Endometrial microvascular endothelial cells (primary cell): ENCODE measurements at regions not wholly inside any gene's neighbourhood (a gene's known extent, or its start where the extent isn't known, plus 50 kb on each side); places are given as distances from the start of the nearest gene placed in this dataset.

Source experiments
- in situ Hi-C: cut with HindIII; loops from 2 replicates; pipeline ENCODE4 v1.10.0; 2017; ENCODE audit warnings: low sequenced_read_pairs, low pct_unique_long_range_greater_than_20kb; ENCODE audit errors: inconsistent ontology term

DNA sequence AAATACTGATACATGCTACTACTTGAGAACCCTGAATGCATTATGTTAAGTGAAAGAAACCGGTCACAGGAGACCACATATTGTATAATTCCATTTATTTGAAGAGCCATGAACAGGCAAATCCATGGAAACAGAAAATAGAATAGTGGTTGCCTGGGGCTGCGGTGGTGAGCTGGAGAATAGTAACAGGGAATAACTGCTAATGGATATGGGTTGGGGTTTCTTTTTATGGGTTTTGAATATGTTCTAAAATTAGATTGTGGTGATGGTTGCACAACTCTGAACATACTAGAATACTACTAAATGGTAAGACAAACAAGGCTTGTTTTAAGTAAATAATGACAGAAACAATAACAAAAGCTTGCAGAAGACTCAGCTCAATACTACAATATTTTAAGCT lies 293.0 kb downstream of the BTG1 start:
- in situ Hi-C loops, result no loop called here

DNA sequence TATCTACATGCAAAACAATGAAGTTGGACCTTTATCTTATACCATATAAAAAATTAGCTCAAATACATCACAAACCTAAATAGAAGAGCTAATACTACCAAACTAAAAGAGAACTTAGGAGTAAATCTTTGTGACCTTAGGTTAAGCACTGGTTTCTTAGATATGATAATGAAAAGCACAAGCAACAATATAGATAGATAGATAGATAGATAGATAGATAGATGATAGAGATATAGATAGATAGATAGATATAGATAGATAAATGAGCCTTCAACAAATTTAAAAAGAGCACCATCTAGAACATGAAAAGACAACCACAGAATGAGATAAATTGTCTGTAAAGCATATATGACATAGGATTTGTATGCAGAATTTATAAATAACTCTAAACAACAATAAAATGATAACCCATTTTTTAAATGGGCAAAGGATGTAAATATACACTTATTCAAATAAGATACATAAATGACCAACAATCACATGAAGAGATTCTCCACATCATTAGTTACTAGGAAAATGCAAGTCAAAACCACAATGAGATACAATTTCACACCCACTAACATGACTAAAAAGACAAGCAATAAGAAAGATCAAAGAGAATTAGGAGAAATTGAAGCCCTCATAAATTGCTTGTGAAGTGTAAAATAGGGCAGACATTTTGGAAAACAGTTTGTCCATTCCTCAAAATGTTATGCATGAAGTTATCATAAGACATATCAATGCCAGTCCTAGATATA lies 293.7 kb downstream of the BTG1 start:
- in situ Hi-C loops, result no loop called here

GRCh38 chr12:91846466-91847055 lies 299.1 kb downstream of the BTG1 start:
- in situ Hi-C loops, result no loop called here

- in situ Hi-C loops, result no loop called here
Measured at GRCh38 chr12:91845365-91845764, 300.3 kb downstream of the BTG1 start.

- in situ Hi-C loops, result no loop called here
Measured at GRCh38 chr12:91841822-91842221, 303.8 kb downstream of the BTG1 start.

DNA sequence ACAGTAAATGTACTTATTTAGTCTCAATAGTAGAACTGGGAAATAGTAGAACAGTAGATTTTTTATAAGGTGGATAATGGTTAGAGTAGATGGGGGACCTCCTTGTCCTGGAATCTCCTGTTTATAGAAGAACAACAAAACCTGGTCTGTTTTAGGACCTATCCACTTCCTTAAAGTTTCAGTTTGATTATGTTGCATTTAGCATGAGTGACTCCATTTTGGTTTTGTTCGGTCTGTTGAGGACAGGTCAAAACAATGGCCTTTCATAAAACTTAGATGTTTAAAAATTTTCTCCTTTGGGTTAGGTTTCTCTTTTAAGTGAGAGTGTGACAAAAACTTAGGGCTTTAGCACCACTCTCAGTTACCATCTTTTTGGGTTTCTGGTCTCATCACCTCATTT lies 308.9 kb downstream of the BTG1 start:
- in situ Hi-C loops, result no loop called here

DNA sequence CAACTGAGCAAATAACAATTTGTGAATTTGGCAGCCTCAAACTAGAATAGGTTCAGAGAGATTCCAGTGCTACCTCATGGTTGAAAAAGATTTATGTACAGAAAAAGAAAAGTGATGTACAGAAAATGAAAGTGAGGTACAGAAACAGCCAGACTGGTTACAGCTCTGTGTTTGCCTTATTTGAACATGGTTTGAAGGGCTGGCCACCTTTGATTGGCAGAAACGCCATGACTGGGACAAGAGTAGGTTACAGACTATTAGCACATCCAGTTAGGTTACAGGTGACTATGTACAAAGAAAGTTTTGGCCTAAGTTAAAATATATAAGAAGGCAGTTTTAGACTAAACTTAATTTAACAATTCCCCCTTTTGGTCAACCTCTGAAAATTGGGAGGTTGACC lies 309.4 kb downstream of the BTG1 start:
- in situ Hi-C loops, result no loop called here

DNA sequence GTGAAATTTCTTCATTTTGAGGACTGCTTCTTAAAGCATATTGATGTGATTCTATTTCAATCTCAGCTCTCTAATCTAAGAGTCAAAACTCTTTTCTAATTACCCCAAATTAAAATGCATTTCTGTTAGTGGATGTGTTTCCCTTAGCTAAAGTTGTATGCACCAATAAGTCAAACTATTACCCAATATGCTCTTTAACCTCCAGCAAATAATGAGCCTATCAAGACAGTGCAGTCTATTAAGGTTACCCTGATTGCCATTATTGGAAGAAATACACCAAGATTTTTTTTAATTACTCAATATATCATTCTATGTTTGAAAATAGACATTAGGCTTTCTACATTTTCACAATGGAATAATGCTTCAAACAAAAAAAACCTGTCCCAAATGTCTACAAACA lies 310.0 kb downstream of the BTG1 start:
- in situ Hi-C loops, result no loop called here

GRCh38 chr12:91833780-91834359 lies 311.8 kb downstream of the BTG1 start:
- in situ Hi-C loops, result no loop called here

DNA sequence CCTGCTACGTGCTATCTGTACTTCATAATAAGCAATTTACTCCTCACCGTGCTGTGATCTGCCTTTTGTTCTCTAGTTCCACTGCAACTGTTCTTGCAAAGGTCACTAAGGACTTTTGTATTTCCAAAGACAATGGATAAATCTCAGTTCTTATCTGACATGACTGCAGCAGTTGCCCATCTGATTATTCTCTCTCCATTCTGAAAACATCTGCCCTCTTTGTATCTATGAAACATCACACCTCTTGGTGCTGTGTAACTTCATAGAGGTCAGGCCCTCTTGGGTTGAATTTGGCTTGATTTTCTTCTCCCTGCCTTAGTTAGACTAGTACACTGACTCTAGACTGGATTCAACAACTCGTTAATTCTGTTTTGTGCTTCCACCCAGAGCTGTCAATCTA lies 319.6 kb downstream of the BTG1 start:
- in situ Hi-C loops, result no loop called here

- in situ Hi-C loops, result no loop called here
Measured at GRCh38 chr12:91824991-91825390, 320.7 kb downstream of the BTG1 start.

DNA sequence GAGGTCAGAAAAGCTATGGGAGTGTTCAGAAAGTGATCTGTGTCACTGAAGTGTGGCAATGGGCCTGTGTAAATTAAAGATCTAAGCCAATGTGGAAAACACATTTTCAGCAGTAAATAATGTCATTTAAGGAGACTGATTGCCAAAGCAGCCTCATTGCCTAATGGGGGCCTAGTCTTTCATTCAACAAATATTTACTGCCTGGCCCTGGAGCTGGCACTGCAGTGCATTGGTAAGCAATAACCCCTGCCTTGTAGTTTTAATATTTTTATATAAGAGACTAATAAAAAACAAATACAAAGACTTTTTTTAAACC lies 326.6 kb downstream of the BTG1 start:
- in situ Hi-C loops, result no loop called here

DNA sequence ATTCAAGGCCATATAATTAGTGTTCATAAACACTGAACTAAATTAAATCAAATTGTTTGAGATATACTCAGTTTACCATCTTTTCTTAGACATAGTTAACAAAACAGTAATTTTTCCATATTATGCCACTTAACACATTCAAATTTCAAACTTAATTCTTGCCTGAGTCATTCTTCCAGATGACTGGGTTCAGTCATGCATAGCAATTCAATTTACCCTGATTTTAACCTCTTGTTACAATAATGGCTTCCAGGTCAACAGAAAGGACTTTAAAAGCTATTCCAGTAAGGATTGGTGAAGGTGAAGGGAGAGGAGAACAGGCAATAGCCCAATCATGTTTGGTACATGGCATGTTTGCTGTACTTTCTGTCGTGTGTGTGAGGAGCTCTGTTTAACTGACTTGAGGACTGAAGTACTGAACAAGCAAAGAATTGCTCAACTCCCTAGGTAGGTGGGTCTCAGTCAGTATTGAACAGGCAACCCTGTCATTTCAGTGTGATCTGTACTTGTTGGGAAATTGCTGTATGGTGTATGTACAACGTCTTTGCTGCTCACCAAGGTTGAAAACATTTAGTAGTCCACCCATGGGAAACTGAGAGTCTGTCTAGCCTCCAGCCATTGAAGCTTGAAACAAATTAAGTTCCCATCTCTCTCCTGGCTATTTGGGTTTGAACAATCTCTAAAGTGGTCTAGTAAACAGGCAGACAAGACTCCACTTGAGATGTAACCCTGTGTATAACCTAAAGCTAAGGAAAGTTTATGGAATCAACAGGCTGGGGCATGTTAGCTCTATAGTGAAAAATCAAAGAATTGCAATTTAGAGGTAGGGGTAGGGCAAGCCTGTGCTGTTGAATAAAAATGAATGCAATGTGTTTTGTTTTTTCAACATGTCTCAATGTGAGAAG lies 327.2 kb downstream of the BTG1 start:
- in situ Hi-C loops, result no loop called here

DNA sequence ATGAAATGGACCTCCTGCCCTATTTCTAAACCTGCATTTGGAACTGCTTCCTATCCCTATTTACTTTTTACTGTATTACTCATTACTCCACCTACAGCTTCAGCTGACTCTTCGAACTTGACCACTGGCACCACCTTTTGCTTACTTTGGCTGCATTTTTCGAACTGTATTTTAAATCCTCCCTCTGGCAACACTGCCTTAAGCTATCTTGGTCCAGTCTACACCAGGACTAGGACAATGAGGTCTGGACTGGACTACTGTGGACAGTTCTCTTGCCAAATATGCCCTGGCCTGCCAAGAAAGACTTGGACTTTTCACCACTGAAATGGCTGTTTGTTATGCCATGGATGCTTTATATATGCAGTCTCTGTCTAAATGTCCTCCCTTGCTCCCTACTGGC lies 328.1 kb downstream of the BTG1 start:
- in situ Hi-C loops, result no loop called here

GRCh38 chr12:91813701-91814100 lies 331.9 kb downstream of the BTG1 start:
- in situ Hi-C loops, result no loop called here

GRCh38 chr12:91811481-91812287 lies 334.0 kb downstream of the BTG1 start:
- in situ Hi-C loops, result no loop called here

DNA sequence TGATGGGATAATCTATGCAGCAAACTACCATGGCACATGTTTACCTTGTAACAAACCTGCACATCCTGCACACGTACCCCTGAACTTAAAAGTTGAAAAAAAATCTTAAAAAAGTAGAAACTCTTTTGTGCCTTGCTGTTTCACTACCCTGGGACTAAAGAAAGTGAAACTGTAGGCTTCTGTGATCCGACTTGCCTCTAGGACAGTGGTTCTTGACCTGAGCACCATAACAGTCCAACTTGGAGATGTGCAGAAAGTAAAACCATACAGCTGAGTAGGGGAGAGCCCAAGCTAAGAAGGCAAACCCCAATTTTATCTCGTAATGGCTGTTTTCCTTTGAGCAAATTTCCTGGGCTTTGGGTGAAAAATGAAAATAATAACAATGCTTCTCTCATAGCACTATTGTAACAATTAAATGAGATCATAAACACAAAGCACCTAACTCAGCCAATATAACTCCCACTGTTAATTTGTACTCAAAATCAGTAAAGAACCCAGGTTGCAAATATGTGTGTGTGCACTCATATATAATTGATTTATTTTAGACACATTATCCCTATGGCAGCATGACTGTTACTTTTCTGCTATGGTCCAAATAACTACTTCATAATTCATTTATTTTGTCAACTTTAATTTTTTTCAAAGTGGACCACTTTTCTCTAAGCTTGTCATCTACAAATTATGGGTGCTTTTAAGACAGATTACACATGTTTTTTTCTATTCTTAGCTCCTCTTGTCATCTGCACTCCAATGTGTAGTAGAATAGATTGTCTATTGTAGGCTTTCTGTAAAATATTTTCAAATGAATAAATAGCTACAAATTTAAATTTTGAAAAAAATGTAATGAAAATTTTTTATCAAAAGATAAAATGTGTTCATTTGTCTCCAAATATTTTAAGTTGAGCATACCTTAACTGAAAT lies 334.9 kb downstream of the BTG1 start:
- in situ Hi-C loops, result no loop called here

GRCh38 chr12:91810077-91810476 lies 335.6 kb downstream of the BTG1 start:
- in situ Hi-C loops, result no loop called here
